ENCODE measurements at regions not wholly inside any gene's neighbourhood (a gene's known extent, or its start where the extent isn't known, plus 50 kb on each side); places are given as distances from the start of the nearest gene placed in this dataset.

- no peak for TF ChIP-seq ARID4B (CRISPR knock-in tag; IDR thresholded peaks at IDR 0.05; ENCODE audit: borderline replicate concordance)
- TF ChIP-seq IRF1 (CRISPR knock-in tag; IDR thresholded peaks at IDR 0.05), result no peak
- TF ChIP-seq ZNF263 (CRISPR knock-in tag; IDR thresholded peaks at IDR 0.05; ENCODE audit: low read depth), result no peak
- TF ChIP-seq RORB (CRISPR knock-in tag; IDR thresholded peaks at IDR 0.05), result no peak
- no peak for TF ChIP-seq ZNF512 (CRISPR knock-in tag; IDR thresholded peaks at IDR 0.05; ENCODE audit: borderline replicate concordance)
Observed at GRCh38 chr7:39882148-39882784, 67.8 kb upstream of the CDK13 start (continued).

GRCh38 chr7:39883812-39884390 is 66.2 kb upstream of the CDK13 start:
- TF ChIP-seq FOXP1 (CRISPR knock-in tag; IDR thresholded peaks at IDR 0.05; ENCODE audit: borderline replicate concordance) (no peak), NFE2L1 (CRISPR knock-in tag; IDR thresholded peaks at IDR 0.05) (no peak), CBFB (CRISPR knock-in tag; IDR thresholded peaks at IDR 0.05; ENCODE audit: low read depth) (no peak), AR (CRISPR knock-in tag; IDR thresholded peaks at IDR 0.05) (no peak), MLX (CRISPR knock-in tag; IDR thresholded peaks at IDR 0.05) (no peak), FOXJ3 (CRISPR knock-in tag; IDR thresholded peaks at IDR 0.05; ENCODE audit: borderline replicate concordance) (no peak), NR1H2 (CRISPR knock-in tag; IDR thresholded peaks at IDR 0.05) (no peak), ATF3 (CRISPR knock-in tag; conservative IDR thresholded peaks at IDR 0.05) (no peak), EMX1 (CRISPR knock-in tag; IDR thresholded peaks at IDR 0.05) (no peak), ZNF138 (CRISPR knock-in tag; conservative IDR thresholded peaks at IDR 0.05) (no peak), JUN (CRISPR knock-in tag; IDR thresholded peaks at IDR 0.05) (no peak), SOX15 (CRISPR knock-in tag; IDR thresholded peaks at IDR 0.05) (no peak), TP53 (CRISPR knock-in tag; IDR thresholded peaks at IDR 0.05) (no peak), IRF2 (CRISPR knock-in tag; IDR thresholded peaks at IDR 0.05; ENCODE audit: borderline replicate concordance, low read depth) (no peak), KAT7 (CRISPR knock-in tag; IDR thresholded peaks at IDR 0.05; ENCODE audit: borderline replicate concordance) (no peak), NR2C2 (CRISPR knock-in tag; IDR thresholded peaks at IDR 0.05) (no peak), GABPB1 (CRISPR knock-in tag; IDR thresholded peaks at IDR 0.05) (no peak), ERG (CRISPR knock-in tag; IDR thresholded peaks at IDR 0.05) (no peak), RORB (CRISPR knock-in tag; IDR thresholded peaks at IDR 0.05) (no peak), ATF1 (CRISPR knock-in tag; IDR thresholded peaks at IDR 0.05) (no peak)
- H3K9me3 Mint-ChIP-seq, result peaks cover 25% of the 10 kb centered on the region
- H3K4me1 Mint-ChIP-seq, result peaks cover 7% of the 10 kb centered on the region
- no peak overlapping the region for H3K4me3 Mint-ChIP-seq
- ATAC-seq (no peak), DNase-seq (ENCODE audit: low spot score) (no peak)
- no peaks in the 10 kb centered on the region for H3K27me3 Mint-ChIP-seq (ENCODE audit: low read depth)
- peaks cover 24% of the 10 kb centered on the region for H3K36me3 Mint-ChIP-seq
- H3K27ac Mint-ChIP-seq, result no peak overlapping the region; the same call in 1 of the 2 replicates
- ChIA-PET CTCF (interaction anchor here (0.7 to 2.8 kb wide), 5 partner anchors 13 to 303 kb away, joined by 3 to 19 read pairs (median 6); no protein-coding TSS in a partner anchor), POLR2A (interaction anchor here (0.7 kb wide), 1 partner anchor 900 kb away, joined by 5 read pairs; no protein-coding TSS in a partner anchor)

Measured in WTC11 (cell line).